ENCODE measurements at regions not wholly inside any gene's neighbourhood (a gene's known extent, or its start where the extent isn't known, plus 50 kb on each side); places are given as distances from the start of the nearest gene placed in this dataset.

DNA sequence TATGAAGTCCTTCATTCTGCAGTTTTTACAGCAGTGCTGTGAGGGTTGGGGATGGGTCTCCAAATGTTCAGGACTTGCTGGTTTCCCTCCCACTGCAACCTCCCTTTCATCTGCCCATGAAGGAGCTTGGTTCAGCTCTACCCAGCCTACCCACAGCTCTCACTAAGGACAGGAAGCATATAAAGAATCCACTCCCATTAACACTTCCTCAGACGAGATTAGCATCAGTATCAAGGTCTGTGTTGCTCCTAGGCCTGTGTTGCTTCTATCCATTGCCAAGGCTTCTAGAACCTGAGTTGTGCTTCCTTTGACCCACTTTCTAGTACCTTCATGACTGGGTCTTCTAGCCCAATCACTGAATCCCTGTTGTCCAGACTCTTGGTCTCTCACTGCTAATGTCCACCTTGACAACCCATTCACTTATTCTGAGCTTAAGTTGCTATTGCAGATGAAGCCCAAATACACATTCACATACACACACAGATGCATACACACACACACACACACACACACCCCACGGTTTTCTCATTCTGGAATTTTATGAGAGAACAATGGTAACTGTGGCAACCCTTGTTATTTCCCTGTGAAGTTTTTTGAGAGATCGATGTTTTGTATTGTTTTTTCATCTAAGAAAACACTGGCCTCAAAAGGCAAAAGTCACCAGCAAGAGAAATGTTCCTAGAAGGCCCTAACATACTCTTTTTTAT lies 248.1 kb downstream of the MTERF1 start:
- TF ChIP-seq EZH2phosphoT487 (IDR thresholded peaks at IDR 0.05; ENCODE audit: insufficient read depth, low read depth) = no peak
- TF ChIP-seq EZH2 (IDR thresholded peaks at IDR 0.05; ENCODE audit: insufficient read depth, poor library complexity, severe bottlenecking) = no peak

All from GM23248 (cell line).